Upper lobe of left lung (tissue), 4 donors: ENCODE measurements at regions not wholly inside any gene's neighbourhood (a gene's known extent, or its start where the extent isn't known, plus 50 kb on each side); places are given as distances from the start of the nearest gene placed in this dataset.

Experiments
- CTCF ChIP-seq, 6 experiments: fragments of 450-650 bp in 4 of 6; fragments of 200-600 bp in 2 of 6; sonication (generic) in 2 of 6; IDR thresholded peaks; one replicate each; pipeline ENCODE4 v1.5.1; 2016 to 2019; ENCODE audit warnings: antibody characterized with exemption in 6 of 6
- EP300 ChIP-seq, 4 donors: sonication (generic); formaldehyde crosslinking; IDR thresholded peaks; one replicate each; pipeline ENCODE4 v1.5.1; 2017; ENCODE audit warnings: antibody characterized with exemption in 4 of 4, control low read depth in 2 of 4
- POLR2A ChIP-seq, 4 donors: fragments of 450-650 bp; IDR thresholded peaks; one replicate each; pipeline ENCODE4 v1.5.1; 2016 to 2017; ENCODE audit warnings: antibody characterized with exemption in 4 of 4, mild to moderate bottlenecking in 2 of 4
- POLR2AphosphoS5 ChIP-seq, 2 donors: sonication (generic); formaldehyde crosslinking; IDR thresholded peaks; one replicate each; pipeline ENCODE4 v1.5.1; 2017; ENCODE audit warnings: antibody characterized with exemption in 2 of 2

GRCh38 chr20:52025938-52026337, 165.6 kb downstream of the ZFP64 start:
- TF ChIP-seq POLR2AphosphoS5 (IDR thresholded peaks at IDR 0.05) (no peak), CTCF (IDR thresholded peaks at IDR 0.05) (no peak), POLR2A (IDR thresholded peaks at IDR 0.05) (no peak), EP300 (IDR thresholded peaks at IDR 0.05) (no peak)
